ENCODE measurements at regions not wholly inside any gene's neighbourhood (a gene's known extent, or its start where the extent isn't known, plus 50 kb on each side); places are given as distances from the start of the nearest gene placed in this dataset.

GRCh38 chr15:96247621-96248305, 82.7 kb upstream of the NR2F2 start:
- H3K4me2 ChIP-seq (ENCODE audit: low read depth, low read length, poor library complexity, severe bottlenecking), result no peak overlapping the region
- no peak for TF ChIP-seq CTCF (conservative IDR thresholded peaks at IDR 0.05; ENCODE audit: low read length)
- no peak for TF ChIP-seq EZH2phosphoT487 (IDR thresholded peaks at IDR 0.05; ENCODE audit: borderline replicate concordance)
- H4K20me1 ChIP-seq (ENCODE audit: insufficient read depth, low read length, poor library complexity, severe bottlenecking), result no peaks in the 10 kb centered on the region
- H3K79me2 ChIP-seq (ENCODE audit: insufficient read depth, low read length), result no peaks in the 10 kb centered on the region
- H3K36me3 ChIP-seq (ENCODE audit: insufficient read depth, low read length), result no peaks in the 10 kb centered on the region
- H3K4me3 ChIP-seq (ENCODE audit: low read length, poor library complexity, severe bottlenecking), result no peak overlapping the region
- no peaks in the 10 kb centered on the region for H3K27me3 ChIP-seq (ENCODE audit: insufficient read depth, low read length, poor library complexity, severe bottlenecking)
- H2AFZ ChIP-seq (ENCODE audit: low read length), result no peak overlapping the region
- no peaks in the 10 kb centered on the region for H3K4me1 ChIP-seq (ENCODE audit: insufficient read depth, low read length, poor library complexity, severe bottlenecking)
- no peaks in the 10 kb centered on the region for H3K9me3 ChIP-seq (ENCODE audit: insufficient read depth, low read depth, low read length)
- H3F3A ChIP-seq (ENCODE audit: low read depth), result no peaks in the 10 kb centered on the region
- no peaks in the 10 kb centered on the region for H3K9me2 ChIP-seq (replicated peaks; ENCODE audit: low read depth, low read length)
- no peak overlapping the region for H3K9ac ChIP-seq (ENCODE audit: low read depth, low read length, poor library complexity, severe bottlenecking)

GRCh38 chr15:96252148-96252547, 78.4 kb upstream of the NR2F2 start:
- Histone ChIP-seq H3K79me2 (ENCODE audit: insufficient read depth, low read length) (no peaks in the 10 kb centered on the region), H3K4me2 (ENCODE audit: low read depth, low read length, poor library complexity, severe bottlenecking) (no peak overlapping the region), H3K9ac (ENCODE audit: low read depth, low read length, poor library complexity, severe bottlenecking) (no peak overlapping the region), H3K27me3 (ENCODE audit: insufficient read depth, low read length, poor library complexity, severe bottlenecking) (no peaks in the 10 kb centered on the region), H3K36me3 (ENCODE audit: insufficient read depth, low read length) (no peaks in the 10 kb centered on the region), H4K20me1 (ENCODE audit: insufficient read depth, low read length, poor library complexity, severe bottlenecking) (no peaks in the 10 kb centered on the region), H3K4me3 (ENCODE audit: low read length, poor library complexity, severe bottlenecking) (no peak overlapping the region), H3F3A (ENCODE audit: low read depth) (no peaks in the 10 kb centered on the region), H3K9me2 (replicated peaks; ENCODE audit: low read depth, low read length) (no peaks in the 10 kb centered on the region), H2AFZ (ENCODE audit: low read length) (no peak overlapping the region), H3K9me3 (ENCODE audit: insufficient read depth, low read depth, low read length) (no peaks in the 10 kb centered on the region), H3K4me1 (ENCODE audit: insufficient read depth, low read length, poor library complexity, severe bottlenecking) (no peaks in the 10 kb centered on the region)
- TF ChIP-seq EZH2phosphoT487 (IDR thresholded peaks at IDR 0.05; ENCODE audit: borderline replicate concordance) (no peak), CTCF (conservative IDR thresholded peaks at IDR 0.05; ENCODE audit: low read length) (no peak)

- no peaks in the 10 kb centered on the region for H3K4me1 ChIP-seq (ENCODE audit: insufficient read depth, low read length, poor library complexity, severe bottlenecking)
- H3F3A ChIP-seq (ENCODE audit: low read depth), result no peaks in the 10 kb centered on the region
- no peak overlapping the region for H3K9ac ChIP-seq (ENCODE audit: low read depth, low read length, poor library complexity, severe bottlenecking)
- H3K4me2 ChIP-seq (ENCODE audit: low read depth, low read length, poor library complexity, severe bottlenecking), result no peak overlapping the region
- no peak overlapping the region for H2AFZ ChIP-seq (ENCODE audit: low read length)
- H3K9me3 ChIP-seq (ENCODE audit: insufficient read depth, low read depth, low read length), result no peaks in the 10 kb centered on the region
- no peak for TF ChIP-seq CTCF (conservative IDR thresholded peaks at IDR 0.05; ENCODE audit: low read length)
- TF ChIP-seq EZH2phosphoT487 (IDR thresholded peaks at IDR 0.05; ENCODE audit: borderline replicate concordance), result no peak
- no peaks in the 10 kb centered on the region for H3K79me2 ChIP-seq (ENCODE audit: insufficient read depth, low read length)
- H3K27me3 ChIP-seq (ENCODE audit: insufficient read depth, low read length, poor library complexity, severe bottlenecking), result no peaks in the 10 kb centered on the region
- no peaks in the 10 kb centered on the region for H3K9me2 ChIP-seq (replicated peaks; ENCODE audit: low read depth, low read length)
- H3K36me3 ChIP-seq (ENCODE audit: insufficient read depth, low read length), result no peaks in the 10 kb centered on the region
- no peak overlapping the region for H3K4me3 ChIP-seq (ENCODE audit: low read length, poor library complexity, severe bottlenecking)
- no peaks in the 10 kb centered on the region for H4K20me1 ChIP-seq (ENCODE audit: insufficient read depth, low read length, poor library complexity, severe bottlenecking)
Observed at GRCh38 chr15:96253006-96253747, 77.3 kb upstream of the NR2F2 start.
